ENCODE measurements at regions not wholly inside any gene's neighbourhood (a gene's known extent, or its start where the extent isn't known, plus 50 kb on each side); places are given as distances from the start of the nearest gene placed in this dataset.

- TF ChIP-seq CTCF (IDR thresholded peaks at IDR 0.05; ENCODE audit: low read depth, low read length, poor library complexity, severe bottlenecking), result no peak
- TF ChIP-seq EZH2phosphoT487 (IDR thresholded peaks at IDR 0.05; ENCODE audit: borderline replicate concordance, low read length), result no peak
Measured at GRCh38 chr16:55073830-55074229, 143.2 kb downstream of the IRX5 start.

All from DOHH2 (cell line).